ENCODE measurements at regions not wholly inside any gene's neighbourhood (a gene's known extent, or its start where the extent isn't known, plus 50 kb on each side); places are given as distances from the start of the nearest gene placed in this dataset.
A peak's percentile ranks its signal among the peaks of the same experiment; 100 is the strongest.

DNA sequence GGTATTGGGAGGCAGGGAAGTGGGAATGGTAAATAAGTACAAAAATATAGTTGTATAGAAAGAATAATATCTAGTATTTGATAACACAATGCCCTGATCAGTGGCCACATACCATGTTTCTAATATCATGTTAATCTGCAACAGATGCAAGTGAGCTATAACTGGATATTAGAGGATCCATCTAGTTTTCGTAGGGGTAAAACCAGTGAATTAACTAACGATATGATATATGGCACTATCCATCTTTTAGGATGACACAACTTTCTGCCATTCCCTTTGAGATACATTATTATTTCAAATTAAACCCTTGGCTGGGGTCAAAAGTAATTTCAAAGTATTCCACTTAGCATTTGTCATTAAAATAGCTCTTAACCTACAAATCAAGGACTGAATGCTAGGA, 1686.2 kb downstream of the SLITRK1 start:
- H2AFZ ChIP-seq (ENCODE audit: low read depth, low read length) = no peak overlapping the region
- no peaks in the 10 kb centered on the region for H3K9me3 ChIP-seq (ENCODE audit: low read length)
- H3K36me3 ChIP-seq (ENCODE audit: insufficient read depth, low read length) = no peaks in the 10 kb centered on the region
- no peaks in the 10 kb centered on the region for H3K9me2 ChIP-seq (ENCODE audit: insufficient read depth, low read length)
- H3F3A ChIP-seq (ENCODE audit: insufficient read depth, low read length, poor library complexity, severe bottlenecking) = no peaks in the 10 kb centered on the region
- no peaks in the 10 kb centered on the region for H3K27me3 ChIP-seq (ENCODE audit: insufficient read depth, low read depth, low read length)
- H3K4me3 ChIP-seq (ENCODE audit: low read length) = no peak overlapping the region
- H3K79me2 ChIP-seq (replicated peaks; ENCODE audit: insufficient read depth, low read length) = no peaks in the 10 kb centered on the region
- no peak overlapping the region for H3K27ac ChIP-seq (ENCODE audit: low read length)
- H3K4me2 ChIP-seq (ENCODE audit: low read length) = no peak overlapping the region
- no peaks in the 10 kb centered on the region for H4K20me1 ChIP-seq (ENCODE audit: insufficient read depth)
- TF ChIP-seq, protein P1, sequence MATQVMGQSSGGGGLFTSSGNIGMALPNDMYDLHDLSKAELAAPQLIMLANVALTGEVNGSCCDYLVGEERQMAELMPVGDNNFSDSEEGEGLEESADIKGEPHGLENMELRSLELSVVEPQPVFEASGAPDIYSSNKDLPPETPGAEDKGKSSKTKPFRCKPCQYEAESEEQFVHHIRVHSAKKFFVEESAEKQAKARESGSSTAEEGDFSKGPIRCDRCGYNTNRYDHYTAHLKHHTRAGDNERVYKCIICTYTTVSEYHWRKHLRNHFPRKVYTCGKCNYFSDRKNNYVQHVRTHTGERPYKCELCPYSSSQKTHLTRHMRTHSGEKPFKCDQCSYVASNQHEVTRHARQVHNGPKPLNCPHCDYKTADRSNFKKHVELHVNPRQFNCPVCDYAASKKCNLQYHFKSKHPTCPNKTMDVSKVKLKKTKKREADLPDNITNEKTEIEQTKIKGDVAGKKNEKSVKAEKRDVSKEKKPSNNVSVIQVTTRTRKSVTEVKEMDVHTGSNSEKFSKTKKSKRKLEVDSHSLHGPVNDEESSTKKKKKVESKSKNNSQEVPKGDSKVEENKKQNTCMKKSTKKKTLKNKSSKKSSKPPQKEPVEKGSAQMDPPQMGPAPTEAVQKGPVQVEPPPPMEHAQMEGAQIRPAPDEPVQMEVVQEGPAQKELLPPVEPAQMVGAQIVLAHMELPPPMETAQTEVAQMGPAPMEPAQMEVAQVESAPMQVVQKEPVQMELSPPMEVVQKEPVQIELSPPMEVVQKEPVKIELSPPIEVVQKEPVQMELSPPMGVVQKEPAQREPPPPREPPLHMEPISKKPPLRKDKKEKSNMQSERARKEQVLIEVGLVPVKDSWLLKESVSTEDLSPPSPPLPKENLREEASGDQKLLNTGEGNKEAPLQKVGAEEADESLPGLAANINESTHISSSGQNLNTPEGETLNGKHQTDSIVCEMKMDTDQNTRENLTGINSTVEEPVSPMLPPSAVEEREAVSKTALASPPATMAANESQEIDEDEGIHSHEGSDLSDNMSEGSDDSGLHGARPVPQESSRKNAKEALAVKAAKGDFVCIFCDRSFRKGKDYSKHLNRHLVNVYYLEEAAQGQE (IDR thresholded peaks at IDR 0.05; ENCODE audit: borderline replicate concordance) = no peak
- TF ChIP-seq EZH2 (IDR thresholded peaks at IDR 0.05; ENCODE audit: borderline replicate concordance, insufficient read depth, low read length, poor library complexity, severe bottlenecking) = no peak
- H3K9ac ChIP-seq (ENCODE audit: low read length) = no peak overlapping the region

GRCh38 chr13:82187227-82187626, 1695.0 kb downstream of the SLITRK1 start:
- Histone ChIP-seq H2AFZ (ENCODE audit: low read depth, low read length) (no peak overlapping the region), H3K4me2 (ENCODE audit: low read length) (no peak overlapping the region), H3K79me2 (replicated peaks; ENCODE audit: insufficient read depth, low read length) (no peaks in the 10 kb centered on the region), H3K27ac (ENCODE audit: low read length) (no peak overlapping the region), H4K20me1 (ENCODE audit: insufficient read depth) (no peaks in the 10 kb centered on the region), H3K9ac (ENCODE audit: low read length) (no peak overlapping the region), H3K36me3 (ENCODE audit: insufficient read depth, low read length) (no peaks in the 10 kb centered on the region), H3K9me2 (ENCODE audit: insufficient read depth, low read length) (no peaks in the 10 kb centered on the region), H3K4me3 (ENCODE audit: low read length) (no peak overlapping the region), H3F3A (ENCODE audit: insufficient read depth, low read length, poor library complexity, severe bottlenecking) (no peaks in the 10 kb centered on the region), H3K9me3 (ENCODE audit: low read length) (peaks cover 6% of the 10 kb centered on the region), H3K27me3 (ENCODE audit: insufficient read depth, low read depth, low read length) (no peaks in the 10 kb centered on the region)
- TF ChIP-seq POLR2AphosphoS5 (IDR thresholded peaks at IDR 0.05) (peak; percentile 92), EP300 (conservative IDR thresholded peaks at IDR 0.05; ENCODE audit: poor library complexity, severe bottlenecking) (peak; percentile 92), RAD21 (conservative IDR thresholded peaks at IDR 0.05) (no peak), MXI1 (conservative IDR thresholded peaks at IDR 0.05; ENCODE audit: poor library complexity, severe bottlenecking) (no peak)

DNA sequence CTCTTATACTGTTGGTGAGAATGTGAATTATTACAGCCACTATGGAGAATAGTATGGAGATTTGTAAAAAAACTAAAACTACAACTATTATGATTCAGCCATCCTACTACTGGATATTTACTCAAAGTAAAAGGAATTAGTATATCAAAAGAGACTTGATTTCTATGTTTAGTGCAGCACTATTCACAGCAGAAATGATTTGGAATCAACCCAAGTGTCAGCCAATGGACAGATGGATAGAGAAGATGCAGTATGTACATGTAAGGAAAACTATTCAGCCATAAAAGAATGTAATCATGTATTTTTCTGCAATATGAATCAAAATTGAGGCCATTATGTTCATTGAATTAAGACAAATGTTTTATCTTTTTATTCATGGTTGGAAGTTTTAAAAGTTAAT, 1705.5 kb downstream of the SLITRK1 start:
- Histone ChIP-seq H3K79me2 (replicated peaks; ENCODE audit: insufficient read depth, low read length) (no peaks in the 10 kb centered on the region), H4K20me1 (ENCODE audit: insufficient read depth) (no peaks in the 10 kb centered on the region), H3K9ac (ENCODE audit: low read length) (no peak overlapping the region), H3K9me2 (ENCODE audit: insufficient read depth, low read length) (no peaks in the 10 kb centered on the region), H3K9me3 (ENCODE audit: low read length) (no peaks in the 10 kb centered on the region), H2AFZ (ENCODE audit: low read depth, low read length) (no peak overlapping the region), H3K27ac (ENCODE audit: low read length) (no peak overlapping the region), H3F3A (ENCODE audit: insufficient read depth, low read length, poor library complexity, severe bottlenecking) (no peaks in the 10 kb centered on the region), H3K27me3 (ENCODE audit: insufficient read depth, low read depth, low read length) (no peaks in the 10 kb centered on the region), H3K36me3 (ENCODE audit: insufficient read depth, low read length) (no peaks in the 10 kb centered on the region), H3K4me3 (ENCODE audit: low read length) (no peak overlapping the region), H3K4me2 (ENCODE audit: low read length) (no peak overlapping the region)
- TF ChIP-seq EP300 (conservative IDR thresholded peaks at IDR 0.05; ENCODE audit: poor library complexity, severe bottlenecking) (no peak), RAD21 (conservative IDR thresholded peaks at IDR 0.05) (no peak), TAF1 (IDR thresholded peaks at IDR 0.05; ENCODE audit: low read depth) (no peak), POLR2AphosphoS5 (IDR thresholded peaks at IDR 0.05) (no peak), MXI1 (conservative IDR thresholded peaks at IDR 0.05; ENCODE audit: poor library complexity, severe bottlenecking) (no peak), EZH2 (IDR thresholded peaks at IDR 0.05; ENCODE audit: borderline replicate concordance, insufficient read depth, low read length, poor library complexity, severe bottlenecking) (no peak), SMC3 (conservative IDR thresholded peaks at IDR 0.05; ENCODE audit: poor library complexity) (no peak)
- TF ChIP-seq, protein P2, sequence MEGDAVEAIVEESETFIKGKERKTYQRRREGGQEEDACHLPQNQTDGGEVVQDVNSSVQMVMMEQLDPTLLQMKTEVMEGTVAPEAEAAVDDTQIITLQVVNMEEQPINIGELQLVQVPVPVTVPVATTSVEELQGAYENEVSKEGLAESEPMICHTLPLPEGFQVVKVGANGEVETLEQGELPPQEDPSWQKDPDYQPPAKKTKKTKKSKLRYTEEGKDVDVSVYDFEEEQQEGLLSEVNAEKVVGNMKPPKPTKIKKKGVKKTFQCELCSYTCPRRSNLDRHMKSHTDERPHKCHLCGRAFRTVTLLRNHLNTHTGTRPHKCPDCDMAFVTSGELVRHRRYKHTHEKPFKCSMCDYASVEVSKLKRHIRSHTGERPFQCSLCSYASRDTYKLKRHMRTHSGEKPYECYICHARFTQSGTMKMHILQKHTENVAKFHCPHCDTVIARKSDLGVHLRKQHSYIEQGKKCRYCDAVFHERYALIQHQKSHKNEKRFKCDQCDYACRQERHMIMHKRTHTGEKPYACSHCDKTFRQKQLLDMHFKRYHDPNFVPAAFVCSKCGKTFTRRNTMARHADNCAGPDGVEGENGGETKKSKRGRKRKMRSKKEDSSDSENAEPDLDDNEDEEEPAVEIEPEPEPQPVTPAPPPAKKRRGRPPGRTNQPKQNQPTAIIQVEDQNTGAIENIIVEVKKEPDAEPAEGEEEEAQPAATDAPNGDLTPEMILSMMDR (IDR thresholded peaks at IDR 0.05; ENCODE audit: poor library complexity, severe bottlenecking) = no peak
- TF ChIP-seq, protein P1 (IDR thresholded peaks at IDR 0.05; ENCODE audit: borderline replicate concordance) = no peak
